OCI-LY3 (cell line): ENCODE measurements at regions not wholly inside any gene's neighbourhood (a gene's known extent, or its start where the extent isn't known, plus 50 kb on each side); places are given as distances from the start of the nearest gene placed in this dataset.

Source experiments
- EZH2phosphoT487 ChIP-seq: fragments of 200-600 bp; shearing (Covaris generic); IDR thresholded peaks from 2 replicates; pipeline ENCODE4 v1.6.1; 2018; ENCODE audit warnings: antibody characterized with exemption, mixed run types, low read depth
- TF ChIP-seq, protein P1 (sequence below): fragments of 200-600, 300-600 bp; sonication (generic); IDR thresholded peaks from 2 replicates; pipeline ENCODE4 v1.5.1; 2014; ENCODE audit warnings: antibody characterized with exemption, low read length, low read depth

DNA sequence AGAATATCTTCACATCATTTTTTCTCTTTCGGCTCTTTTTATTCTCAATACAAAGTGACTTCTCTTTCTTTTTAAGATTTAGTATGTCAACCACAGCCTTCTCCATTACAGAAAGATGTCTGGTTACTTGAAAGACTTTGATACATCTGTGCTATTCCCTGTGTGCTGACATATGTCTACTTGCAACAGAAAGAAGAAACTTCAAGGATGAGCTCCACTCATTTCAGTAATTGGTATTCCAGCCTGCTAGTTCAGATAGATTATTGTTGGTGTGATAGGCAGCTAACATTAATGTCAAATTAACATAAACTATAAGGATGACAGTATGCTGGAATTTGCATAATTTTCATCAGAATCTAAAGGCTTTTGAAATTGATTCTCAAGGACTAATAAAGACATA lies 948.7 kb downstream of the PCDH18 start:
- TF ChIP-seq, protein P1, sequence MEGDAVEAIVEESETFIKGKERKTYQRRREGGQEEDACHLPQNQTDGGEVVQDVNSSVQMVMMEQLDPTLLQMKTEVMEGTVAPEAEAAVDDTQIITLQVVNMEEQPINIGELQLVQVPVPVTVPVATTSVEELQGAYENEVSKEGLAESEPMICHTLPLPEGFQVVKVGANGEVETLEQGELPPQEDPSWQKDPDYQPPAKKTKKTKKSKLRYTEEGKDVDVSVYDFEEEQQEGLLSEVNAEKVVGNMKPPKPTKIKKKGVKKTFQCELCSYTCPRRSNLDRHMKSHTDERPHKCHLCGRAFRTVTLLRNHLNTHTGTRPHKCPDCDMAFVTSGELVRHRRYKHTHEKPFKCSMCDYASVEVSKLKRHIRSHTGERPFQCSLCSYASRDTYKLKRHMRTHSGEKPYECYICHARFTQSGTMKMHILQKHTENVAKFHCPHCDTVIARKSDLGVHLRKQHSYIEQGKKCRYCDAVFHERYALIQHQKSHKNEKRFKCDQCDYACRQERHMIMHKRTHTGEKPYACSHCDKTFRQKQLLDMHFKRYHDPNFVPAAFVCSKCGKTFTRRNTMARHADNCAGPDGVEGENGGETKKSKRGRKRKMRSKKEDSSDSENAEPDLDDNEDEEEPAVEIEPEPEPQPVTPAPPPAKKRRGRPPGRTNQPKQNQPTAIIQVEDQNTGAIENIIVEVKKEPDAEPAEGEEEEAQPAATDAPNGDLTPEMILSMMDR = no peak
- no peak for TF ChIP-seq EZH2phosphoT487
